DOHH2 (cell line): ENCODE measurements at regions not wholly inside any gene's neighbourhood (a gene's known extent, or its start where the extent isn't known, plus 50 kb on each side); places are given as distances from the start of the nearest gene placed in this dataset.

Experiments used
- H3F3A ChIP-seq: fragments of 200-600 bp; sonication (generic), shearing (Covaris generic); 2 replicates; pipeline ENCODE4 v1.6.0; 2016; ENCODE audit warnings: antibody characterized with exemption, mild to moderate bottlenecking; ENCODE audit not compliant: control insufficient read depth, insufficient read depth
- H3K27ac ChIP-seq: fragments of 200-600 bp; sonication (generic); 2 replicates; pipeline ENCODE4 v1.5.1; 2014; ENCODE audit warnings: low read depth, mild to moderate bottlenecking, low read length, moderate library complexity
- H3K27me3 ChIP-seq: fragments of 200-600 bp; sonication (generic); 2 replicates; pipeline ENCODE4 v1.6.1; 2014; ENCODE audit warnings: mild to moderate bottlenecking, low read length, mixed read lengths; ENCODE audit not compliant: control insufficient read depth
- H3K36me3 ChIP-seq: fragments of 200-600 bp; sonication (generic); 2 replicates; pipeline ENCODE4 v1.6.1; 2014; ENCODE audit warnings: mild to moderate bottlenecking, low read length, moderate library complexity, mixed read lengths; ENCODE audit not compliant: control insufficient read depth
- H3K4me1 ChIP-seq: fragments of 200-600 bp; sonication (generic); 2 replicates; pipeline ENCODE4 v1.6.1; 2014; ENCODE audit warnings: mild to moderate bottlenecking, low read length, mixed read lengths; ENCODE audit not compliant: control insufficient read depth
- H3K4me2 ChIP-seq: fragments of 200-600 bp; sonication (generic); 2 replicates; pipeline ENCODE4 v1.6.0; 2014; ENCODE audit warnings: mild to moderate bottlenecking, low read length, moderate library complexity
- H3K4me3 ChIP-seq: fragments of 200-600 bp; sonication (generic); 2 replicates; pipeline ENCODE4 v1.5.1; 2014; ENCODE audit warnings: mild to moderate bottlenecking, low read length, mixed read lengths
- H3K79me2 ChIP-seq: fragments of 200-600 bp; sonication (generic); 2 replicates; pipeline ENCODE4 v1.6.1; 2014; ENCODE audit warnings: mild to moderate bottlenecking, low read length, mixed read lengths; ENCODE audit not compliant: control insufficient read depth
- H3K9me2 ChIP-seq: fragments of 200-600 bp; sonication (generic); replicated peaks from 2 replicates; pipeline ENCODE4 v1.6.1; 2014; ENCODE audit warnings: mild to moderate bottlenecking, low read length, mixed read lengths; ENCODE audit not compliant: control insufficient read depth
- H3K9me3 ChIP-seq: fragments of 200-600 bp; sonication (generic); 2 replicates; pipeline ENCODE4 v1.6.1; 2014; ENCODE audit warnings: antibody characterized with exemption, low read length, mixed read lengths; ENCODE audit not compliant: control insufficient read depth, insufficient read depth
- H4K20me1 ChIP-seq: fragments of 200-600 bp; sonication (generic); 2 replicates; pipeline ENCODE4 v1.6.0; 2014; ENCODE audit warnings: low read depth, mild to moderate bottlenecking, antibody characterized with exemption, low read length, moderate library complexity; ENCODE audit not compliant: control insufficient read depth, insufficient read depth
- EZH2phosphoT487 ChIP-seq: fragments of 200-600 bp; sonication (generic); IDR thresholded peaks from 2 replicates; pipeline ENCODE4 v1.6.1; 2017; ENCODE audit warnings: borderline replicate concordance, mild to moderate bottlenecking, antibody characterized with exemption, low read length, moderate library complexity, mixed read lengths
- TF ChIP-seq, protein P1 (sequence below): fragments of 200-600 bp; sonication (generic); IDR thresholded peaks from one replicate; pipeline ENCODE4 v1.5.1; 2014; ENCODE audit warnings: antibody characterized with exemption, mild to moderate bottlenecking, low read depth, low read length; ENCODE audit not compliant: poor library complexity, severe bottlenecking

DNA sequence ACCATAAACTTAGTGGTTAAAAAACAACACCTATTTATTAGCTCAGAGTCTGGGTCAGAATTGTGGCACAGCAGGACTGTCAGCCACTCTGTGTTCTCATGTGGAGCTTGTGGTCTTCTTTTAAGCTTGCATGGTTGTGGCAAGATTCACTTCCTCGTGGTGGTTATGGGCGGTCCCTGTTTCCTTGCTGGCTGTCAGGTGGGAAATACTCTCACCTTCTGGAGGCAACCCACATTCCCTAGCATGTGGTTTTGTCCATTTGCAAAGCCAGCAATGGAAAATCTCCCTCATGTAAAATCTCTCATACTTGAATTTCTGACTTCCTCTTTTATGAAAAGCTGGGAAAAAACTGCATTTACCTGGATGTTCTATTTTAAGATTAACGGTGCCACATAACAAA, 229.8 kb downstream of the ALX1 start:
- Histone ChIP-seq H3K9me3 (no peaks in the 10 kb centered on the region), H3F3A (no peaks in the 10 kb centered on the region), H4K20me1 (no peaks in the 10 kb centered on the region), H3K4me2 (no peak overlapping the region), H3K27ac (no peak overlapping the region), H3K79me2 (no peaks in the 10 kb centered on the region), H3K4me1 (no peaks in the 10 kb centered on the region), H3K4me3 (no peak overlapping the region), H3K9me2 (no peaks in the 10 kb centered on the region), H3K36me3 (no peaks in the 10 kb centered on the region), H3K27me3 (no peaks in the 10 kb centered on the region)
- TF ChIP-seq, protein P1, sequence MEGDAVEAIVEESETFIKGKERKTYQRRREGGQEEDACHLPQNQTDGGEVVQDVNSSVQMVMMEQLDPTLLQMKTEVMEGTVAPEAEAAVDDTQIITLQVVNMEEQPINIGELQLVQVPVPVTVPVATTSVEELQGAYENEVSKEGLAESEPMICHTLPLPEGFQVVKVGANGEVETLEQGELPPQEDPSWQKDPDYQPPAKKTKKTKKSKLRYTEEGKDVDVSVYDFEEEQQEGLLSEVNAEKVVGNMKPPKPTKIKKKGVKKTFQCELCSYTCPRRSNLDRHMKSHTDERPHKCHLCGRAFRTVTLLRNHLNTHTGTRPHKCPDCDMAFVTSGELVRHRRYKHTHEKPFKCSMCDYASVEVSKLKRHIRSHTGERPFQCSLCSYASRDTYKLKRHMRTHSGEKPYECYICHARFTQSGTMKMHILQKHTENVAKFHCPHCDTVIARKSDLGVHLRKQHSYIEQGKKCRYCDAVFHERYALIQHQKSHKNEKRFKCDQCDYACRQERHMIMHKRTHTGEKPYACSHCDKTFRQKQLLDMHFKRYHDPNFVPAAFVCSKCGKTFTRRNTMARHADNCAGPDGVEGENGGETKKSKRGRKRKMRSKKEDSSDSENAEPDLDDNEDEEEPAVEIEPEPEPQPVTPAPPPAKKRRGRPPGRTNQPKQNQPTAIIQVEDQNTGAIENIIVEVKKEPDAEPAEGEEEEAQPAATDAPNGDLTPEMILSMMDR = no peak
- TF ChIP-seq EZH2phosphoT487 = no peak

DNA sequence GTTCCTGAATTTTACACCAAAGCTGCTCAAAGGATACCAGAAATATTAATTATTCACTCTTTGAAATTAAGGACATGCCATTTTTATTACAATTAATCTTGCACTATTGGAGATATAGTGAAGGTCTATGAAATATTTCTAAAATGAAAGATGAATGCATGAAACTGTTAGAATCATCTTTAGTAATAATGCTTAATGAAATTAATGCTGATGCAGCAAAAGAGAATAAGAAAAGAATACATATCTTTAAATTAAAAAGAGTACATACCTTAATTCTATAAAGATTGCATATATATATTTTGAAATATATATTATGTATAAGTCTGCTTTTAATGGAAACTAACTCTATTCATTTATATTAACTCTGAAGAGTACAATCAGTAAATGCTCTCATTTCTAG, 236.0 kb downstream of the ALX1 start:
- Histone ChIP-seq H3K4me2 (no peak overlapping the region), H3F3A (no peaks in the 10 kb centered on the region), H3K79me2 (no peaks in the 10 kb centered on the region), H3K27ac (no peak overlapping the region), H3K9me3 (no peaks in the 10 kb centered on the region), H3K9me2 (no peaks in the 10 kb centered on the region), H3K36me3 (no peaks in the 10 kb centered on the region), H3K27me3 (no peaks in the 10 kb centered on the region), H3K4me1 (no peaks in the 10 kb centered on the region), H3K4me3 (no peak overlapping the region), H4K20me1 (no peaks in the 10 kb centered on the region)
- no peak for TF ChIP-seq EZH2phosphoT487
- TF ChIP-seq, protein P1 = no peak

DNA sequence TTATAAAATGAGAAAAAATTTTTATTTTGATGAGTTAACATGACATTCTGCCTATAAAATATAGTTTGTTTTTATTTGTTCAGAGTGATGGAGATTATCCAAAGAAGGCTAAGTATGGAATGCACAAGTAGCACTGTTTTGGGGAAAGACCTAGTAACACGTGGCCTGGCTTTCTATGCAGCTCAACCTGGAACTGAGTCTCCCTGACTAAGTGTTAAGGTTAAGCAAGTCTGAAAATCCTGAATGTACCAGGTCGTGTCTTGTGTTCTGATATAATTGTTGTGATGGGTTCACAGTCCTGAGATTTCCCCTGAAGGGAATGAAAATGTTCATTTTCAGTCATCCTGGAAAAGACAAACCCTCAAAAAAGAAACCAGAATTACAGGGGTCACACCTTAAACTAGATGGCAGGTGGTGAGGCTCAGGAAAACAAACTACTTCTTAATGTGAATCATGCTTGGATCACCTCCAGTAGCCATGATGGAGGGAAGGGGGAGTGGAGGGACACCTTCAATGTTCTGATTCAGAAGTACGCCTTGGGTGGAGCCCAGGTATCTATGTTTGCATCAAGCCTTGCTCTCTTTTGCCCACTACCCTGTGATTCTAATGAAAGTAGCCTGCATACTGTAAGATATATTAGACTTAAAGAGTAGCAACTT, 236.8 kb downstream of the ALX1 start:
- Histone ChIP-seq H3K9me3 (no peaks in the 10 kb centered on the region), H3K27ac (no peak overlapping the region), H3K4me3 (no peak overlapping the region), H4K20me1 (no peaks in the 10 kb centered on the region), H3F3A (no peaks in the 10 kb centered on the region), H3K9me2 (no peaks in the 10 kb centered on the region), H3K79me2 (no peaks in the 10 kb centered on the region), H3K4me1 (no peaks in the 10 kb centered on the region), H3K4me2 (no peak overlapping the region), H3K36me3 (no peaks in the 10 kb centered on the region), H3K27me3 (no peaks in the 10 kb centered on the region)
- TF ChIP-seq, protein P1 = no peak
- TF ChIP-seq EZH2phosphoT487 = no peak
